ENCODE measurements at regions not wholly inside any gene's neighbourhood (a gene's known extent, or its start where the extent isn't known, plus 50 kb on each side); places are given as distances from the start of the nearest gene placed in this dataset.

GRCh38 chr4:137664046-137664387, 131.7 kb upstream of the PCDH18 start:
- TF ChIP-seq CTCF (conservative IDR thresholded peaks at IDR 0.05 in 1 of 2, IDR thresholded peaks at IDR 0.05 in 1 of 2; ENCODE audit: extremely low read depth in 1 of 2, insufficient read depth in 1 of 2, low read depth in 1 of 2, low read length in 2 of 2), result no peak
- TF ChIP-seq EZH2 (IDR thresholded peaks at IDR 0.05; ENCODE audit: borderline replicate concordance, low read length), result no peak
